ENCODE measurements at regions not wholly inside any gene's neighbourhood (a gene's known extent, or its start where the extent isn't known, plus 50 kb on each side); places are given as distances from the start of the nearest gene placed in this dataset.
"Not testable (repeated sequence)": the region's sequence is repeated elsewhere in the genome, so short reads cannot be mapped to it uniquely, and the experiment has no call there.

DNA sequence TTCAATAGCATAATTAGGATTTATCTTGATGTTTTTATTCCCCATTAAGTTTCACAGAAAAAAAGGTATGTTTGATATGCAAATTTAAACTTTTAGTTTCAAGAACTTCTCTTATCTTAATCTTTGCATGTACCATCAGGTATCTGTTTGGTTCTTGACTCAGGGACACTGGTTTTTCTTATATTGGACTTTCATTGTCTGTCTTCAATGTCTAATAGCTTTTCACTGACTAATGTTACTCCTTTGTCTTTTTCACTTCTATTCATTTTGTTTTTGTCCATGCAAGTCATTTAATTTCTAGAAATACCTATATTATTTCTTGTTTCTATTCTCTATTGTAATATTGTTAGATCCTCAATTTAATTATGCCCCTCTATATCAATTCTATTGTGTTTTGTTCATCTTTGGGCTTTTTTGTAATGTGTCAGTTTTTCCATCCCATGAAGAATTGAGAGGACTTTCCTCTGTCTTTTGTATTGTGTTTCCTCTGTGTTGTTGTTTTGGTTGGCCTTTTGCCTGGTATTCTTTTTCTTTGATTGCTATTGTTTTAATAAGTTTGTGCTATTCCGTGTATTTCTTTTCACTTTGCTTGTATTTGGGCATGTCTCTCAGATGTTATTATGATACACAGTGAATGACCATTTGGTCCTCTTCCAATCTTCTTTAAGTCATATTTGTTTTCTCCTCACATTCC, 58.3 kb upstream of the ANKRD10 start:
- no peak for DNase-seq (ENCODE audit: low read depth, low spot score)
- TF ChIP-seq CTCF (conservative IDR thresholded peaks at IDR 0.05): no peak
- peaks cover 13% of the 10 kb centered on the region for H3K9me3 Mint-ChIP-seq
- no peak overlapping the region for H3K4me3 Mint-ChIP-seq
- H3K27me3 Mint-ChIP-seq (ENCODE audit: low read depth): peaks cover 11% of the 10 kb centered on the region
- no peaks in the 10 kb centered on the region for H3K4me1 Mint-ChIP-seq
- H3K27ac Mint-ChIP-seq (ENCODE audit: unreplicated experiment): no peak overlapping the region
- peaks cover 3% of the 10 kb centered on the region for H3K36me3 Mint-ChIP-seq (ENCODE audit: low read depth)

- H3K27ac Mint-ChIP-seq (ENCODE audit: unreplicated experiment): no peak overlapping the region
- H3K4me1 Mint-ChIP-seq: no peaks in the 10 kb centered on the region
These were observed 56.6 kb upstream of the ANKRD10 start for GRCh38 chr13:110971486-110971885.

GRCh38 chr13:110967156-110967855, 52.4 kb upstream of the ANKRD10 start:
- not testable (repeated sequence) for DNase-seq (ENCODE audit: low read depth, low spot score); H3K36me3 Mint-ChIP-seq (ENCODE audit: low read depth); H3K27ac Mint-ChIP-seq (ENCODE audit: unreplicated experiment); H3K4me1 Mint-ChIP-seq; H3K27me3 Mint-ChIP-seq (ENCODE audit: low read depth); H3K4me3 Mint-ChIP-seq
- peaks cover 13% of the 10 kb centered on the region for H3K9me3 Mint-ChIP-seq

More at GRCh38 chr13:110971486-110971885, 56.6 kb upstream of the ANKRD10 start:
- peaks cover 9% of the 10 kb centered on the region for H3K27me3 Mint-ChIP-seq (ENCODE audit: low read depth)
- no peak for TF ChIP-seq CTCF (conservative IDR thresholded peaks at IDR 0.05)
- H3K4me3 Mint-ChIP-seq: no peak overlapping the region
- no peak for DNase-seq (ENCODE audit: low read depth, low spot score)
- peaks cover 3% of the 10 kb centered on the region for H3K36me3 Mint-ChIP-seq (ENCODE audit: low read depth)
- H3K9me3 Mint-ChIP-seq: peaks cover 10% of the 10 kb centered on the region

GRCh38 chr13:110965755-110966134, 50.9 kb upstream of the ANKRD10 start:
- Mint-ChIP-seq H3K36me3 (ENCODE audit: low read depth) (peaks cover 9% of the 10 kb centered on the region), H3K9me3 (peaks cover 15% of the 10 kb centered on the region), H3K27me3 (ENCODE audit: low read depth) (peaks cover 10% of the 10 kb centered on the region), H3K27ac (ENCODE audit: unreplicated experiment) (no peak overlapping the region), H3K4me3 (no peak overlapping the region), H3K4me1 (peaks cover 9% of the 10 kb centered on the region)
- DNase-seq (ENCODE audit: low read depth, low spot score): no peak
- no peak for TF ChIP-seq CTCF (conservative IDR thresholded peaks at IDR 0.05)

DNA sequence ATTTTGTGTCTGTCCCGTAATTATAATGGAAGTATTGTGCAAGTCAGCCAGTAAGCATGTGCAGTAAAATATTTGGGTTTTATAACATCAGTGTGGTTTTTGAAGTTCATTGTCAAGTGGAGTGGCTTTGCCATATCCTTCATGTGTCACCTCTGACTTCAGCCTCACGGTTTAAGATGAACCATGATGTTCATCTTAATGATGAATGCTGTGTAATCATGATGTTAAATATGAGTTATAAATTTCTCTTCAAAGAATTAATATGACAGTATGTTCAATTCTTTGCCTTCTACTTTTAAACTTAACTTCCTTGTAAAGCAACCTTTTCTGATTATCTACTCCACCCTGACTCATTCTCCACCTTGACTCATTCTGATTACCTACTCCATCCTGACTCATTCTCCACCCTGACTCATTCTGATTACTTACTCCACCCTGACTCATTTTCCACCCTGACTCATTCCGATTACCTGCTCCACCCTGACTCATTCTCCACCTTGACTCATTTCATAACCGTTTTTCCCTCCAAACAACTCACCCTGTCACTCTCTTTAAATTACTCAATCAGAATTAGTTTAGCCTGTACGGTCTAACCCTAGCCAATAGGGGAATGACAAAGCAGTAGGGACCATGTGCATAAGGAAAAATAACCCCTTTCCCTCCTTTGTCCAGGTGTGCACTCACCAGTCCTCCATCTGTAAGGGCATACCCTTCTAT, 50.3 kb upstream of the ANKRD10 start:
- DNase-seq (ENCODE audit: low read depth, low spot score): no peak
- Mint-ChIP-seq H3K27ac (ENCODE audit: unreplicated experiment) (no peak overlapping the region), H3K36me3 (ENCODE audit: low read depth) (peaks cover 9% of the 10 kb centered on the region)

More for the DNA sequence above, 50.3 kb upstream of the ANKRD10 start:
- peaks cover 12% of the 10 kb centered on the region for H3K9me3 Mint-ChIP-seq
- peaks cover 9% of the 10 kb centered on the region for H3K4me1 Mint-ChIP-seq
- no peak for TF ChIP-seq CTCF (conservative IDR thresholded peaks at IDR 0.05)
- peaks cover 5% of the 10 kb centered on the region for H3K27me3 Mint-ChIP-seq (ENCODE audit: low read depth)
- no peak overlapping the region for H3K4me3 Mint-ChIP-seq

Measured in neural crest cell (in vitro differentiated cells).